Posterior vena cava (tissue), 2 donors: ENCODE measurements at regions not wholly inside any gene's neighbourhood (a gene's known extent, or its start where the extent isn't known, plus 50 kb on each side); places are given as distances from the start of the nearest gene placed in this dataset.
"Not testable (repeated sequence)": the region's sequence is repeated elsewhere in the genome, so short reads cannot be mapped to it uniquely, and the experiment has no call there.

Experiments used
- DNase-seq: peaks from one replicate; pipeline ENCODE4 v3.0.0-alpha.2; 2020; ENCODE audit warnings: low spot score
- intact Hi-C, 2 donors: fragments of 100-400 bp; cut with DNase I; formaldehyde crosslinking; loops; one replicate each; pipeline versions ENCODE4 v1.14.1 to v1.14.2; 2022 to 2023
- donor health status: DM: yes; HTN: yes; CAD: no.
- donor health status: DM: yes; HTN: yes; CAD: no.

GRCh38 chr18:29449424-29449823 lies 1272.5 kb upstream of the CDH2 start:
- intact Hi-C loops: no loop called here
- no peak for DNase-seq

- intact Hi-C loops: no loop called here
- no peak for DNase-seq
Observed at GRCh38 chr18:29439398-29439797, 1262.5 kb upstream of the CDH2 start.

- intact Hi-C loops: no loop called here
Observed at GRCh38 chr18:29436459-29436858, 1259.5 kb upstream of the CDH2 start.

GRCh38 chr18:29434650-29435049 lies 1257.7 kb upstream of the CDH2 start:
- no peak for DNase-seq
- intact Hi-C loops: no loop called here

More at GRCh38 chr18:29436459-29436858, 1259.5 kb upstream of the CDH2 start:
- no peak for DNase-seq

- no peak for DNase-seq
Observed at GRCh38 chr18:29430416-29430815, 1253.5 kb upstream of the CDH2 start.

GRCh38 chr18:29418136-29418535 lies 1241.2 kb upstream of the CDH2 start:
- DNase-seq: no peak
- intact Hi-C loops: no loop called here

More at GRCh38 chr18:29430416-29430815, 1253.5 kb upstream of the CDH2 start:
- intact Hi-C loops: no loop called here

- no peak for DNase-seq
- intact Hi-C loops: no loop called here
Observed at GRCh38 chr18:29406996-29407395, 1230.1 kb upstream of the CDH2 start.

GRCh38 chr18:29397536-29397935 lies 1220.6 kb upstream of the CDH2 start:
- DNase-seq: no peak

GRCh38 chr18:29383311-29384273 lies 1206.7 kb upstream of the CDH2 start:
- intact Hi-C loops: no loop called here
- DNase-seq: no peak

More at GRCh38 chr18:29397536-29397935, 1220.6 kb upstream of the CDH2 start:
- intact Hi-C loops: no loop called here

- no peak for DNase-seq
- intact Hi-C loops: no loop called here
Observed at GRCh38 chr18:29378651-29379136, 1201.8 kb upstream of the CDH2 start.

- DNase-seq: no peak
Observed at GRCh38 chr18:29377346-29377745, 1200.4 kb upstream of the CDH2 start.

GRCh38 chr18:29373000-29373399 lies 1196.1 kb upstream of the CDH2 start:
- intact Hi-C loops: no loop called here
- DNase-seq: no peak

More at GRCh38 chr18:29377346-29377745, 1200.4 kb upstream of the CDH2 start:
- intact Hi-C loops: no loop called here

- no peak for DNase-seq
- intact Hi-C loops: no loop called here
Observed at GRCh38 chr18:29361843-29362242, 1184.9 kb upstream of the CDH2 start.

GRCh38 chr18:29360659-29361058 lies 1183.7 kb upstream of the CDH2 start:
- DNase-seq, intact Hi-C loops: not testable (repeated sequence)

- DNase-seq, intact Hi-C loops: not testable (repeated sequence)
Observed at GRCh38 chr18:29359222-29359621, 1182.3 kb upstream of the CDH2 start.

GRCh38 chr18:29351171-29351570 lies 1174.2 kb upstream of the CDH2 start:
- intact Hi-C loops: no loop called here
- no peak for DNase-seq

- intact Hi-C loops: no loop called here
- no peak for DNase-seq
Observed at GRCh38 chr18:29328932-29329331, 1152.0 kb upstream of the CDH2 start.

- intact Hi-C loops: no loop called here
- DNase-seq: no peak
Observed at GRCh38 chr18:29326214-29326613, 1149.3 kb upstream of the CDH2 start.

GRCh38 chr18:29321561-29321960 lies 1144.6 kb upstream of the CDH2 start:
- DNase-seq: no peak
- intact Hi-C loops: no loop called here

- intact Hi-C loops: no loop called here
- no peak for DNase-seq
Observed at GRCh38 chr18:29313312-29313711, 1136.4 kb upstream of the CDH2 start.

- no peak for DNase-seq
- intact Hi-C loops: no loop called here
Observed at GRCh38 chr18:29311580-29311979, 1134.7 kb upstream of the CDH2 start.
